Stimulated activated naive CD8-positive, alpha-beta T cell treated with anti-CD3 and anti-CD28 coated beads, Interleukin-15, Interleukin-2, amounts not matched to agents 100 ng/mL and 50 ng/mL, for 24 hours (primary cell): ENCODE measurements at regions not wholly inside any gene's neighbourhood (a gene's known extent, or its start where the extent isn't known, plus 50 kb on each side); places are given as distances from the start of the nearest gene placed in this dataset.

ENCODE experiments used
- H3K27ac Mint-ChIP-seq: one replicate; pipeline ENCODE4 v1.8.0; 2021; ENCODE audit warnings: mild to moderate bottlenecking, mixed read lengths
- H3K27me3 Mint-ChIP-seq: one replicate; pipeline ENCODE4 v1.8.0; 2021; ENCODE audit warnings: mixed read lengths
- H3K36me3 Mint-ChIP-seq: one replicate; pipeline ENCODE4 v1.8.0; 2021; ENCODE audit warnings: low read depth, mixed read lengths
- H3K4me1 Mint-ChIP-seq: one replicate; pipeline ENCODE4 v1.8.0; 2021; ENCODE audit warnings: low read depth, mixed read lengths
- H3K4me3 Mint-ChIP-seq: one replicate; pipeline ENCODE4 v1.8.0; 2021; ENCODE audit warnings: mild to moderate bottlenecking, mixed read lengths
- H3K9me3 Mint-ChIP-seq: one replicate; pipeline ENCODE4 v1.8.0; 2021; ENCODE audit warnings: mixed read lengths

DNA sequence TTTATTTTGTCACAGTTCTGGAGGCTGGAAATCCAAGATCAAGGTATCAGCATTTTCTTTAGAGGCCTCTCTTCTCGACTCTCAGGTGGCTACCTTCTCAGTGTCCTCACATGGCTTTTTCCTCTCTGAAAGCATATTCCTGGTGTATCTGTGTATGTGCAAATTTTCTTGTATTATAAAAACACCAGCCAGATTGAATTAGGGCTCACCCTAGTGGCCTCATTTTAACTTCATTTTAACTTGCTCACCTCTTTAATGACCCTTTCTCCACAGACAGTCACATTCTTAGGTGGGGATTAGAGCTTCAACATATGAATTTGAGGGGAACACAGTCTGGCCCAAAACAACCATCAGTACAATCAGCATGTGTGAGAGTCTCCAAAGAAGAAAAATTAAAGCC, 542.4 kb upstream of the FAM241A start:
- Mint-ChIP-seq H3K4me3 (no peak overlapping the region), H3K27ac (no peak overlapping the region), H3K27me3 (no peaks in the 10 kb centered on the region), H3K36me3 (no peaks in the 10 kb centered on the region), H3K9me3 (no peaks in the 10 kb centered on the region), H3K4me1 (no peaks in the 10 kb centered on the region)

DNA sequence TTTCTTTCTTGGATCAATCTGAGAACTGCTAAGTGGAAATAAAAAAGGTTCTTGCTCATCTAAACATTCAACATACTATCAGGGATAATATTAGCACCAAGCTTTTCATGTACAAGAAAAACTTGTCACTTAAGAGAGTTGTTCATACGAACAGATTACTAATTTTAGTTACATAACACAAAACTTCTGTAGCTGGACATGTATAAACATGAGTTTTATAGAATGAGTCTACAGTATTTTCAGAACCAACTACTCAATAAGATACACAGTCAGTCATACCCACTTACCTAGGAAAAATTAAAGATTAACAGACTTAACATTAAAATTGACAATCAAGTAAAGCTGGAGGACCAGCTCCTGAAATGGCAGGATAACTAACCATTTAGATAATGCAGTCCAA, 540.1 kb upstream of the FAM241A start:
- no peak overlapping the region for H3K27ac Mint-ChIP-seq

DNA sequence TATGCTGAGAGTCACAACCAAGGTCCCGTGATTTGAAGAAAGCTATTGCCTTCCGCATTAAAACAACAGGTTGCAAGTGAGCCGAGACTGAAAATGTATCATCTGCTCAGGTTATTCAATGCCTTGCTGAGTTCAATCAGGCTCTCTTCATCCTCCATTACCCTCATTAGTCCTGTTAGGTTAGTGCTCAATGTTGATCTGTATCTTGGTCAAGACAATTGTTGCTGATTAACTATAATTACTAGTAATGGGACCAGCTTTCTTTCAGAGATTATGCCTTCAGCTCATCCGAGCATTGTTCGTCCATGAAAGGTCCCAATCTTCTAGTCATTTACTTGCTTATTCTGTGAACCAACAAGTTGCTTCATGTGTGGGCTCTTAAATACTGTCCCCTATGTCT, 534.6 kb upstream of the FAM241A start:
- H3K36me3 Mint-ChIP-seq: no peaks in the 10 kb centered on the region
- H3K9me3 Mint-ChIP-seq: no peaks in the 10 kb centered on the region
- no peak overlapping the region for H3K27ac Mint-ChIP-seq
- H3K4me3 Mint-ChIP-seq: no peak overlapping the region
- no peaks in the 10 kb centered on the region for H3K4me1 Mint-ChIP-seq
- no peaks in the 10 kb centered on the region for H3K27me3 Mint-ChIP-seq

More for the DNA sequence above, 540.1 kb upstream of the FAM241A start:
- Mint-ChIP-seq H3K36me3 (no peaks in the 10 kb centered on the region), H3K27me3 (no peaks in the 10 kb centered on the region), H3K4me3 (no peak overlapping the region), H3K9me3 (no peaks in the 10 kb centered on the region), H3K4me1 (no peaks in the 10 kb centered on the region)

GRCh38 chr4:111618908-111619307, 526.3 kb upstream of the FAM241A start:
- no peaks in the 10 kb centered on the region for H3K27me3 Mint-ChIP-seq
- no peak overlapping the region for H3K4me3 Mint-ChIP-seq
- H3K4me1 Mint-ChIP-seq: no peaks in the 10 kb centered on the region
- peaks cover 1% of the 10 kb centered on the region for H3K9me3 Mint-ChIP-seq
- H3K27ac Mint-ChIP-seq: no peak overlapping the region
- no peaks in the 10 kb centered on the region for H3K36me3 Mint-ChIP-seq

GRCh38 chr4:111628437-111628836, 516.8 kb upstream of the FAM241A start:
- no peaks in the 10 kb centered on the region for H3K27me3 Mint-ChIP-seq
- no peak overlapping the region for H3K4me3 Mint-ChIP-seq
- H3K9me3 Mint-ChIP-seq: peaks cover 9% of the 10 kb centered on the region
- no peaks in the 10 kb centered on the region for H3K4me1 Mint-ChIP-seq
- no peaks in the 10 kb centered on the region for H3K36me3 Mint-ChIP-seq
- no peak overlapping the region for H3K27ac Mint-ChIP-seq

DNA sequence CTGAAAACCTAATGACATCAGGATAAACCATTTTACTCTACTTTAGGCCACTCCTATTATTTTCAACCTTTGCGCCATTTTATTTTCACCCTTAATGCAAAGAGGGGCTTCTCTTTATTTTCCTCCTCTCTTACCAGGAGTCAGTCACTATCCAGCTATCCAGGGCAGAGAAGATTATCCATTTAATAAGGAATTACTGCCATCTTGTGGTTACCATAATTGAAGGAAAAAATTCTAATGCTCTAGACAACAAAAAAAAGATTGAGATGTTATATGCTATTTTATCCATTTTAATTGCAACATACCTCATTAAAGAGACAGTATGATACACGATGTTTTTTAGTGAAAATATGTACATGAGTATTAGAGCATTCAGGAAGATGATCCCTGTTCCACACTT, 514.5 kb upstream of the FAM241A start:
- Mint-ChIP-seq H3K4me3 (no peak overlapping the region), H3K9me3 (peaks cover 5% of the 10 kb centered on the region), H3K36me3 (no peaks in the 10 kb centered on the region), H3K27me3 (no peaks in the 10 kb centered on the region), H3K4me1 (no peaks in the 10 kb centered on the region), H3K27ac (no peak overlapping the region)

GRCh38 chr4:111631215-111631999, 513.8 kb upstream of the FAM241A start:
- no peaks in the 10 kb centered on the region for H3K36me3 Mint-ChIP-seq
- peaks cover 5% of the 10 kb centered on the region for H3K9me3 Mint-ChIP-seq
- no peak overlapping the region for H3K4me3 Mint-ChIP-seq
- H3K27ac Mint-ChIP-seq: no peak overlapping the region
- no peaks in the 10 kb centered on the region for H3K27me3 Mint-ChIP-seq
- H3K4me1 Mint-ChIP-seq: no peaks in the 10 kb centered on the region

DNA sequence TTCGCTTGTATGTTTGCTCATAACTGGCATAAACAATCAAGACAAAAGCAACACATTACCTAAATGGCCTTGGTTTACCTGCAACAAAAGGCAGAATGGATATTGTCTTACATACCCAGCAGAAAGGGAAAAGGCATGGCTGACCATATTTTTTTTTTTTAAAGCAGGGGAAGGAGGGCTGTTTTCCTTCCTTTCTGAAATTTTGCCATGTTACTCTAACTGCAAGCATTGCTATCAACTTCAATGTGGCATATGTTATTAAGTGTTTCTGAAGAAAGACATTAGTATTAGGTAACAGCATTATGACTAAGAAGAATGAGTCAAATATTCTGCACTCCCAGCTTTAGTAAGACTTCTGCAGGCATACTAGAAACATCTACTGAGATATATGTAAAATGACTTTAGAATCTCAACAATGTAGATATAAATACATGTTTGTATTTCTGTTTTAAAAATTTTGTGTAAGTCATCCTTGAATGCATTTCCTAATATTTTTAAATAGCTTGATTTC, 512.6 kb upstream of the FAM241A start:
- H3K4me3 Mint-ChIP-seq: no peak overlapping the region
- no peaks in the 10 kb centered on the region for H3K36me3 Mint-ChIP-seq
- H3K9me3 Mint-ChIP-seq: no peaks in the 10 kb centered on the region
- no peak overlapping the region for H3K27ac Mint-ChIP-seq
- H3K27me3 Mint-ChIP-seq: no peaks in the 10 kb centered on the region
- H3K4me1 Mint-ChIP-seq: no peaks in the 10 kb centered on the region

DNA sequence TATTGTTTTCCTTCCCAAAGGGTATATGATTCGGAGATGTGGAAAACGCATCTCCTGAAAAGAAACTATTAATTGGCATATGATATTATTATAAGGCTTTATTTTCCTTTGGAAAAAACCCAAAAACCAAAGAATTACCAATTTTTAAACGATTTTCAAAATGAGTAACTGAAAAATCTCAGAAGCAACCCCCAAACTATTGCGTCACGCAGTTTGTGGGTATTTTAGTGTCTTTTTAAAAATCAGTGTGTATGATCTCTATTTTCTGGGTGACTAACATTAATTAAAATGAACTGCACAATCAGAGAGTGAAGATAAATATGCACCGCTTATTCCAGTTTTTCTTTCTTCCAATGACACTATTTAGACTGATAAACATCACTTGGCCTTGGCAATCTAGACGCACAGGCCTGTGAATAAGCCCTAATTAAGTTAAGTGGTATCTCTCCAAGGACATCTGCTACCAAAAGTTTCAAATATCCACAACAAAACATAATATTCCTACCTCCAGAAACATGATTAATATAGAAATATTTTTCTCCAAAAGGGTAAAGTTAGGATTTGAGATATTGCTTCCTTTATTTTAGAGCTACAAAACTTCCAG, 511.5 kb upstream of the FAM241A start:
- no peaks in the 10 kb centered on the region for H3K4me1 Mint-ChIP-seq
- H3K27ac Mint-ChIP-seq: no peak overlapping the region
- no peak overlapping the region for H3K4me3 Mint-ChIP-seq
- H3K27me3 Mint-ChIP-seq: no peaks in the 10 kb centered on the region
- H3K9me3 Mint-ChIP-seq: no peaks in the 10 kb centered on the region
- no peaks in the 10 kb centered on the region for H3K36me3 Mint-ChIP-seq

DNA sequence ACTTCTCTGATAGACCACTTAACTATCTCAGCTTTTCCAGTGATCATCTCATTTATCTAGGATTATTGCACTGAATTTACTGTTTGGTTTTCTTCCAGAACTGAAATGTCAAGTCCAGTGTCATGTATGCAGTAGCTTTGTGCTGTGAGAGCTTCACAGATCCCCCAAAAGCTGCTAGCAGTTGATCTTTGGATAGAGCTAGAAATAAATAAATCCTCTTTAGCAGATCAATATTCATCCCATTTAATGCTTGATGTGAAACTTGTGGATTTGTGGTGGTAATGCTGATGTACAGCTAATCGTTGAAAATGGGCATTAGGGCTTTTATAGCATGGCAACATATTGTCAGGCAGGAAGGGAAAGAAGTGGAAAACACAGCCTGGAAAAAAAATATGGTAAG, 509.6 kb upstream of the FAM241A start:
- Mint-ChIP-seq H3K27me3 (no peaks in the 10 kb centered on the region), H3K4me1 (no peaks in the 10 kb centered on the region), H3K9me3 (no peaks in the 10 kb centered on the region), H3K36me3 (no peaks in the 10 kb centered on the region), H3K4me3 (no peak overlapping the region), H3K27ac (no peak overlapping the region)

DNA sequence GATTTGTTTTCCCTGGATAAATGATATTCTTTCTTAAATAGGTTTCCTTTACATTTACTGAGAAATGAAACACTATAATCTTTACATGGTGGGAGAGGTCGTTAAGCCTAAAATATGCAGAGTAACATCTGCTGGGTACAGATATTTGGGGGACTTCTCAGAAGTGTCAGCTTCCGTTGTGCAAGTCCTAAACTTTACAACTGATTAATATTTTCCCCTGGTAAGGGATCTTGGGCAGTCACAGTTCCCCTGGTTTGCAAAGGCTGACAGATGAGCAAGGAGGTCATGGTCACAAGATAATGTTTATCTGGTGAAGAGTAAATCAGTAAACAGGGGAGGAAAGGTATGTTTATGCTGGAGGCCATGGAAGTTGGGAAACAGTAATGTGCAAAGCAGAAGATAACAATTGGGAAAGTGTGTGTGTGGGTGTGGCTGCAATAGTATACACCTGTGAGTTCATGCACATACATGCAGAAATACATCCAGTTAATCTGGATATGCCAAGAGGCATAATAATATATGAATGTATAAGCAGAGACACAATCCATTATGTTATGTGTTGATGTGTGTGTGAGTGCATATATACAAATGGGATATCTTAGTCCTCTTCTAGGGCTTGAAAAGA, 508.2 kb upstream of the FAM241A start:
- Mint-ChIP-seq H3K4me3 (no peak overlapping the region), H3K4me1 (no peaks in the 10 kb centered on the region), H3K9me3 (no peaks in the 10 kb centered on the region), H3K27me3 (no peaks in the 10 kb centered on the region), H3K36me3 (no peaks in the 10 kb centered on the region), H3K27ac (no peak overlapping the region)

DNA sequence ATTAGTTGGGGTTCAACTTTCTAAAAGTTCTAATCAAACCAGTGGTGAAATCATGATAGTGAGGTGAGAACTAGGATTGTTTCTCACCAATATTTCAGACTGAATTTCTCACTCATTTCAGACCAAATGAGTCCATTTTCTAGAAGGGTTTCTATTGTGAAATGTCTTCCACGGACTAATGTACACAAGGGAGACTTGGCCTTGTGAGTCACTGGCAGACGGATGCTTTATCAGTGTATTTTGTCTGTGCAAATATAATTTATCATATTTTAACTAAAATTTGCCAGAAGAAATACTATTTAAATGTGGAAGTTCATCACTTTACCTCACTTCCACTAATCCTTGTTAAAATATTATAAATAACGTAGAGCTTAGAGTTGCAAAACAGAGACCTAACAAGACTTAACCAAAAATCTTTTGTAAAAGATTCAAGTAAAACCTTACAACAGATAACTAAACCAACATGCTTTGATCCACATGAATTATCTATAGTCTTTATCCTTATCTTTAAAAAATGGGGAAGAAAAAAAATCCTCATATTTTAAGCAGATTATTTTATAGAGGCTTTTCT, 506.0 kb upstream of the FAM241A start:
- Mint-ChIP-seq H3K27me3 (no peaks in the 10 kb centered on the region), H3K27ac (no peak overlapping the region), H3K9me3 (no peaks in the 10 kb centered on the region), H3K4me3 (no peak overlapping the region), H3K36me3 (no peaks in the 10 kb centered on the region), H3K4me1 (no peaks in the 10 kb centered on the region)

DNA sequence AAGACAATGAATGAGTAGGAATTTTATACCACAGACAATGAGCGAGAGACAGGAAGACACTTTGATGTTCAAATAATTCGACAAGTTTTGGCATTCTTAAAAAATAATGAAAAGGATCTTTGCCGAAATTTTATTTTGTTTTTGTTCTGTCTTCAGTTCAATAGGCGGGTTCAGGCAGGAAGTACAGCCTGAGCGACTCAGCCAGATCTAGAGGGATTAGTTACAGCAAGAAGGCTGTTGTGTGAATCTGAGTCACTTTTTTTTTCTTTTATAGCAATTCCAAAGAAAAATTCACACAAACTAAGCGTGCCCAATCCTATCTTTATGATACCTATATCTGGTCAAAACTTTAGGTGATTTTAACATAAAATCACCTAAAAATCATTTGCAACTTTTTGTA, 505.4 kb upstream of the FAM241A start:
- Mint-ChIP-seq H3K4me3 (no peak overlapping the region), H3K9me3 (no peaks in the 10 kb centered on the region), H3K4me1 (no peaks in the 10 kb centered on the region), H3K27ac (no peak overlapping the region), H3K36me3 (no peaks in the 10 kb centered on the region), H3K27me3 (no peaks in the 10 kb centered on the region)

DNA sequence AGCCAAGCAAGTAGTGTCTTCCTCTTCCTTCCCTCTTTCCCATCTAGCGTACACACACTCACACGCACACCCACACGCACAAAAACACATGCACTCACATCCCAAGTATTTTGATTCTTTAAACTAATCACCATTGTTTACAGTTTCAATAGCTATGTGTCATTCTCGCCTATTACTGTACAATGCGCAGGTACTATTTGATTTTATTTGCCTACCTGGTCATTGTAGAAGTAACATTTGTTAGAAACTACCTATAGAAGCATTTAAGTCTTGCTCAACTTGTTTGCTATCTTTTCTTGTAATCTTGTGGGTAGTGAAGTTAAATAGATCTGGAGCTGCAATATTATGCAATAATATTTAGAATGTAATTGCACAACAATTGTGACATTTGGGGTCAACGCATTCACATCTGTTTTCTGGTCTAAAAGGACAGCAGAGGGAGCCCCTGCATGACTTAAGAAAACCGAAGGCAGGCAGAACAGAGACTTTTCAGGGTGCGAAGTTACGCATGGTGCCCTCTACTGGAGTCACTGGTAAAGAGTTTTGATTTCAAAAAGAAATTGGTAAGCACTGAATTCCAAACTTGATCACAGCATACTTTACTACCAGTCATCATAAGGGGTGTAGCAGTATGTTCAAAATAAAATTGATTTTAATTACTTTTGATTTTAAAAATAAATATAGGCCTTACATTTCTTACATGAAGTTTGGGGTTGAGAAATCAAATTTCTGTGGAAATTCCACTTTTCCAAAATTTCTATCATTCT, 503.3 kb upstream of the FAM241A start:
- Mint-ChIP-seq H3K27ac (no peak overlapping the region), H3K4me1 (no peaks in the 10 kb centered on the region), H3K4me3 (no peak overlapping the region), H3K27me3 (no peaks in the 10 kb centered on the region), H3K9me3 (no peaks in the 10 kb centered on the region), H3K36me3 (no peaks in the 10 kb centered on the region)

- H3K4me3 Mint-ChIP-seq: no peak overlapping the region
- H3K9me3 Mint-ChIP-seq: no peaks in the 10 kb centered on the region
- no peaks in the 10 kb centered on the region for H3K4me1 Mint-ChIP-seq
- H3K27ac Mint-ChIP-seq: no peak overlapping the region
- peaks cover 4% of the 10 kb centered on the region for H3K27me3 Mint-ChIP-seq
- H3K36me3 Mint-ChIP-seq: no peaks in the 10 kb centered on the region
These were observed 497.2 kb upstream of the FAM241A start for GRCh38 chr4:111648056-111648455.
